ENCODE measurements at regions not wholly inside any gene's neighbourhood (a gene's known extent, or its start where the extent isn't known, plus 50 kb on each side); places are given as distances from the start of the nearest gene placed in this dataset.

DNA sequence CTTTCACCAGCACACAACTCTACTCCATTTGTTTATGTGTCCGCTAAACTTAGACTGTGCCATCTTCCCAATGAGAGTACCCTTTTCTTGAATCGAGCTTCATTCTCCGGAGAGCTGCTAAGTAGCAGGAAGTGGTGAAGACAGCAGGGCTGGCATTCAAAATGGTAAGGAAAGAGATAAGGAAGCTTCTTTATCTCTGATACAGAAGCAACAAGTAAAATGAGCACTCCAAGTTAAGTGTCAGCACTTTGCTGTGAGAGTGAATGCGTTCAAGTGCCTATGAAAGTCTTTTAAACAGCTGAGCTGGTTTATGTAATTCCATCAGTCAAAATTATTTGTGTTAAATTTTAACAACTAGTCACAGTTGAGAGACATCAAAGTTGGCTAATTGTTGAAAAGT, 386.8 kb upstream of the PTPRD start:
- TF ChIP-seq, protein P1, sequence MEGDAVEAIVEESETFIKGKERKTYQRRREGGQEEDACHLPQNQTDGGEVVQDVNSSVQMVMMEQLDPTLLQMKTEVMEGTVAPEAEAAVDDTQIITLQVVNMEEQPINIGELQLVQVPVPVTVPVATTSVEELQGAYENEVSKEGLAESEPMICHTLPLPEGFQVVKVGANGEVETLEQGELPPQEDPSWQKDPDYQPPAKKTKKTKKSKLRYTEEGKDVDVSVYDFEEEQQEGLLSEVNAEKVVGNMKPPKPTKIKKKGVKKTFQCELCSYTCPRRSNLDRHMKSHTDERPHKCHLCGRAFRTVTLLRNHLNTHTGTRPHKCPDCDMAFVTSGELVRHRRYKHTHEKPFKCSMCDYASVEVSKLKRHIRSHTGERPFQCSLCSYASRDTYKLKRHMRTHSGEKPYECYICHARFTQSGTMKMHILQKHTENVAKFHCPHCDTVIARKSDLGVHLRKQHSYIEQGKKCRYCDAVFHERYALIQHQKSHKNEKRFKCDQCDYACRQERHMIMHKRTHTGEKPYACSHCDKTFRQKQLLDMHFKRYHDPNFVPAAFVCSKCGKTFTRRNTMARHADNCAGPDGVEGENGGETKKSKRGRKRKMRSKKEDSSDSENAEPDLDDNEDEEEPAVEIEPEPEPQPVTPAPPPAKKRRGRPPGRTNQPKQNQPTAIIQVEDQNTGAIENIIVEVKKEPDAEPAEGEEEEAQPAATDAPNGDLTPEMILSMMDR (IDR thresholded peaks at IDR 0.05), result no peak
- TF ChIP-seq POLR2A (IDR thresholded peaks at IDR 0.05), result no peak
